Testis (tissue), 2 donors: ENCODE measurements at regions not wholly inside any gene's neighbourhood (a gene's known extent, or its start where the extent isn't known, plus 50 kb on each side); places are given as distances from the start of the nearest gene placed in this dataset.

Experiments used
- POLR2A ChIP-seq: fragments of 450-650 bp; IDR thresholded peaks from one replicate; pipeline ENCODE4 v1.6.1; 2017; ENCODE audit warnings: antibody characterized with exemption, mild to moderate bottlenecking, moderate library complexity
- TF ChIP-seq, protein P1 (sequence below), 3 experiments: fragments of 450-650 bp in 2 of 3; fragments of 200-600 bp in 1 of 3; sonication (generic) in 1 of 3; IDR thresholded peaks; one replicate each; pipeline ENCODE4 v1.5.1; 2016 to 2019; ENCODE audit warnings: antibody characterized with exemption in 3 of 3, mild to moderate bottlenecking in 2 of 3, moderate library complexity in 1 of 3

DNA sequence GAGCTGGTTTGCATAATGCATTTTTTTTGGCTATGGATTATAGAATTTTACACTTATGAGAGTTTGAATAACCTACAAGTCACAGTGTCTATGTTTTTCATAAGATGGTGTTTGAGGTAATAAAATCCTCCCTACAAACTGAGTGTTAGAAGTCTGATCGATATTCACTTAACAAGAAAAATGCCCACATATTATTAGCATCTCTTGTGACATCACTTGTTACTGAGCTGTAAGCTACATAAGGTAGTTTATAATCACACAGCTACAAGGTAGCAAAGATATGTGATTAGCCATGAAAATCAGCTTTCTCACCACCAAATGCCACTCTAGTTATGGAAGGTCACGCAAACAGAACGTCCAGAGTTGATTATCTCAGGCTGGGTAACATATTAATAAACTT, 669.6 kb downstream of the PCDH18 start:
- TF ChIP-seq, protein P1, sequence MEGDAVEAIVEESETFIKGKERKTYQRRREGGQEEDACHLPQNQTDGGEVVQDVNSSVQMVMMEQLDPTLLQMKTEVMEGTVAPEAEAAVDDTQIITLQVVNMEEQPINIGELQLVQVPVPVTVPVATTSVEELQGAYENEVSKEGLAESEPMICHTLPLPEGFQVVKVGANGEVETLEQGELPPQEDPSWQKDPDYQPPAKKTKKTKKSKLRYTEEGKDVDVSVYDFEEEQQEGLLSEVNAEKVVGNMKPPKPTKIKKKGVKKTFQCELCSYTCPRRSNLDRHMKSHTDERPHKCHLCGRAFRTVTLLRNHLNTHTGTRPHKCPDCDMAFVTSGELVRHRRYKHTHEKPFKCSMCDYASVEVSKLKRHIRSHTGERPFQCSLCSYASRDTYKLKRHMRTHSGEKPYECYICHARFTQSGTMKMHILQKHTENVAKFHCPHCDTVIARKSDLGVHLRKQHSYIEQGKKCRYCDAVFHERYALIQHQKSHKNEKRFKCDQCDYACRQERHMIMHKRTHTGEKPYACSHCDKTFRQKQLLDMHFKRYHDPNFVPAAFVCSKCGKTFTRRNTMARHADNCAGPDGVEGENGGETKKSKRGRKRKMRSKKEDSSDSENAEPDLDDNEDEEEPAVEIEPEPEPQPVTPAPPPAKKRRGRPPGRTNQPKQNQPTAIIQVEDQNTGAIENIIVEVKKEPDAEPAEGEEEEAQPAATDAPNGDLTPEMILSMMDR (IDR thresholded peaks at IDR 0.05) = no peak
- TF ChIP-seq POLR2A = no peak
